ENCODE measurements at regions not wholly inside any gene's neighbourhood (a gene's known extent, or its start where the extent isn't known, plus 50 kb on each side); places are given as distances from the start of the nearest gene placed in this dataset.

- DNase-seq = no peak
Measured at GRCh38 chr10:44326474-44327030, 58.3 kb downstream of the CXCL12 start.

- no peak for DNase-seq
Measured at GRCh38 chr10:44325596-44326307, 59.1 kb downstream of the CXCL12 start.

- DNase-seq = peak; percentile 9
Measured at GRCh38 chr10:44325157-44325556, 59.7 kb downstream of the CXCL12 start.

GRCh38 chr10:44323838-44324237, 61.1 kb downstream of the CXCL12 start:
- no peak for DNase-seq

- no peak for DNase-seq
Measured at GRCh38 chr10:44322137-44322536, 62.8 kb downstream of the CXCL12 start.

- DNase-seq = no peak
Measured at GRCh38 chr10:44320756-44321155, 64.1 kb downstream of the CXCL12 start.

- DNase-seq = no peak
Measured at GRCh38 chr10:44317856-44318255, 67.0 kb downstream of the CXCL12 start.

- DNase-seq = no peak
Measured at GRCh38 chr10:44316922-44317215, 68.0 kb downstream of the CXCL12 start.

- DNase-seq = no peak
Measured at GRCh38 chr10:44316187-44316921, 68.5 kb downstream of the CXCL12 start.

GRCh38 chr10:44314802-44315460, 70.0 kb downstream of the CXCL12 start:
- DNase-seq = no peak

- no peak for DNase-seq
Measured at GRCh38 chr10:44313761-44314165, 71.1 kb downstream of the CXCL12 start.

GRCh38 chr10:44312401-44312800, 72.5 kb downstream of the CXCL12 start:
- no peak for DNase-seq

- no peak for DNase-seq
Measured at GRCh38 chr10:44311563-44312051, 73.3 kb downstream of the CXCL12 start.

- DNase-seq = no peak
Measured at GRCh38 chr10:44310762-44311562, 73.9 kb downstream of the CXCL12 start.

GRCh38 chr10:44309939-44310761, 74.7 kb downstream of the CXCL12 start:
- DNase-seq = no peak

- no peak for DNase-seq
Measured at GRCh38 chr10:44309361-44309760, 75.5 kb downstream of the CXCL12 start.

- DNase-seq = no peak
Measured at GRCh38 chr10:44308935-44309334, 76.0 kb downstream of the CXCL12 start.

GRCh38 chr10:44307691-44308090, 77.2 kb downstream of the CXCL12 start:
- no peak for DNase-seq

GRCh38 chr10:44306762-44307161, 78.1 kb downstream of the CXCL12 start:
- no peak for DNase-seq

- DNase-seq = no peak
Measured at GRCh38 chr10:44306147-44306710, 78.7 kb downstream of the CXCL12 start.

GRCh38 chr10:44301781-44302355, 83.0 kb downstream of the CXCL12 start:
- DNase-seq = no peak
